Adrenal gland (tissue), 5 donors: ENCODE measurements at regions not wholly inside any gene's neighbourhood (a gene's known extent, or its start where the extent isn't known, plus 50 kb on each side); places are given as distances from the start of the nearest gene placed in this dataset.

Experiments used
- POLR2A ChIP-seq, 2 donors: fragments of 450-650 bp; IDR thresholded peaks; one replicate each; pipeline ENCODE4 v1.6.1; 2017; ENCODE audit warnings: antibody characterized with exemption in 2 of 2, mild to moderate bottlenecking in 2 of 2, moderate library complexity in 1 of 2
- TF ChIP-seq, protein P1 (sequence below), 6 experiments: fragments of 450-650 bp in 4 of 6; fragments of 200-600 bp in 2 of 6; sonication (generic) in 1 of 6; IDR thresholded peaks; 1 replicate in 5 of 6; 2 replicates in 1 of 6; pipeline versions ENCODE4 v1.5.1 to v1.8.0; 2016 to 2021; ENCODE audit warnings: antibody characterized with exemption in 6 of 6, mild to moderate bottlenecking in 2 of 6, moderate library complexity in 1 of 6
- donor health status: DM: no; HTN: no; CAD: no.

DNA sequence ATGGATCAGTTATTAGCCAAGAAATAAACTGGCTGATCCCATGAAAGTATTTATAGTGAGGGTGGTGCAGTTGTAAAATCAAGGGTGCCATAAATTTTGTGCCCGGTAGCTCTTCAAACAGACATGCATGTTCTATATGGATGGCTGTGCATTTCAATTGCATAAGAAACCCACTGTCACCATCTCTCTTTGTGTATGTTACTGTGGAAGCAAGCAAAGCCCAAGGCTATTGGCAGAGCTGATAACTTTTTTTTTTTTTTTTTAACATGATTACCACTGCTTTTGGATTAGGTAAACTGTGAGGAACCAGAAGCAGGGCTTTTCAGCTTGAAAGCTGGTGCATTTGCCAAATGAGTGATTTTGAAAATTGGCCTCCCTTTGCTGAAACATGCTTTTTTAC, 332.6 kb downstream of the SOX11 start:
- TF ChIP-seq POLR2A (IDR thresholded peaks at IDR 0.05), result no peak
- TF ChIP-seq, protein P1, sequence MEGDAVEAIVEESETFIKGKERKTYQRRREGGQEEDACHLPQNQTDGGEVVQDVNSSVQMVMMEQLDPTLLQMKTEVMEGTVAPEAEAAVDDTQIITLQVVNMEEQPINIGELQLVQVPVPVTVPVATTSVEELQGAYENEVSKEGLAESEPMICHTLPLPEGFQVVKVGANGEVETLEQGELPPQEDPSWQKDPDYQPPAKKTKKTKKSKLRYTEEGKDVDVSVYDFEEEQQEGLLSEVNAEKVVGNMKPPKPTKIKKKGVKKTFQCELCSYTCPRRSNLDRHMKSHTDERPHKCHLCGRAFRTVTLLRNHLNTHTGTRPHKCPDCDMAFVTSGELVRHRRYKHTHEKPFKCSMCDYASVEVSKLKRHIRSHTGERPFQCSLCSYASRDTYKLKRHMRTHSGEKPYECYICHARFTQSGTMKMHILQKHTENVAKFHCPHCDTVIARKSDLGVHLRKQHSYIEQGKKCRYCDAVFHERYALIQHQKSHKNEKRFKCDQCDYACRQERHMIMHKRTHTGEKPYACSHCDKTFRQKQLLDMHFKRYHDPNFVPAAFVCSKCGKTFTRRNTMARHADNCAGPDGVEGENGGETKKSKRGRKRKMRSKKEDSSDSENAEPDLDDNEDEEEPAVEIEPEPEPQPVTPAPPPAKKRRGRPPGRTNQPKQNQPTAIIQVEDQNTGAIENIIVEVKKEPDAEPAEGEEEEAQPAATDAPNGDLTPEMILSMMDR (IDR thresholded peaks at IDR 0.05), result no peak
